NB4 (cell line): ENCODE measurements at regions not wholly inside any gene's neighbourhood (a gene's known extent, or its start where the extent isn't known, plus 50 kb on each side); places are given as distances from the start of the nearest gene placed in this dataset.

ENCODE experiments used
- DNase-seq: peaks from one replicate; pipeline ENCODE4 v3.0.0; 2010; ENCODE audit warnings: low read depth
- H3K4me3 ChIP-seq: one replicate; pipeline ENCODE4 v1.5.1; 2011; ENCODE audit warnings: mild to moderate bottlenecking, low read depth, low read length, moderate library complexity
- MYC ChIP-seq: IDR thresholded peaks from 2 replicates; pipeline ENCODE4 v1.6.1; 2011; ENCODE audit warnings: low read depth, low read length
- POLR2A ChIP-seq: IDR thresholded peaks from 2 replicates; pipeline ENCODE4 v1.6.1; 2011; ENCODE audit warnings: mild to moderate bottlenecking; ENCODE audit not compliant: insufficient read length; ENCODE audit errors: extremely low read depth
- TF ChIP-seq, protein P1 (sequence below): IDR thresholded peaks from 2 replicates; pipeline ENCODE4 v1.6.1; 2011; ENCODE audit warnings: low read depth, low read length
- TF ChIP-seq, protein P2 (sequence below): IDR thresholded peaks from one replicate; pipeline ENCODE4 v1.5.1; 2012; ENCODE audit warnings: low read depth, low read length

DNA sequence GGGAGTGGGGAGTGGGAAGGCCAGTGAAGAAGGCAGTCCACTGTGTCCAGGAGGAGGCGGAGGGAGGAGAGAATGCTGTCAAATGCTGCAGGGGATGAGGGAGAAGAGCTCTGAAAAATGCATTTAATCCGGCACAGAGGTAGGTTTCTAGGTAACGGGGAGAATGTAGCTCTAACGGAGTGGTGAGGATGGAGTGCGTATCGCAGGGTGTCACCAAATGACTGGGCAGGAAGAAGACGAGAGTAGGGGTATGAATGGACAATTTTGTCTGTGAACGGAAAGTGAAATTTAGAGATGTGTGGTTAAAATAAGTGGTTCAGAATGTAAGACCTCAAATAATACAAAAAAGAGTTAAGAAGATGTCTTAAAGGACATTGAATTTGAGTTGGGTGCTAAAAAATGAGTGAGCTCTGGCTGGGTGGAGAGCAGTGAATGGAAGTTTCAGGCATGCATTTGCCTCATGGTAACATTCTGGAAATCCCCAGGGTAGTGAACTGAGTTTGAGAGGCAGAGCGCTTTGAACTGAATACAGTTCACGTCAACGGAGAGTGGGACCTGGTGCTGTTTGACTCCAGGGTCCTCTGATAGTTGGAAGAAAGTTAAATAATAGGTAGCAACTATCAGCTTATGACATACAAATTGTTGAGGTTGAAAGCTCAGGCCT lies 81.3 kb upstream of the CADM1 start:
- no peak for TF ChIP-seq POLR2A
- TF ChIP-seq, protein P1, sequence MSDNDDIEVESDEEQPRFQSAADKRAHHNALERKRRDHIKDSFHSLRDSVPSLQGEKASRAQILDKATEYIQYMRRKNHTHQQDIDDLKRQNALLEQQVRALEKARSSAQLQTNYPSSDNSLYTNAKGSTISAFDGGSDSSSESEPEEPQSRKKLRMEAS: no peak
- no peak for TF ChIP-seq MYC
- TF ChIP-seq, protein P2, sequence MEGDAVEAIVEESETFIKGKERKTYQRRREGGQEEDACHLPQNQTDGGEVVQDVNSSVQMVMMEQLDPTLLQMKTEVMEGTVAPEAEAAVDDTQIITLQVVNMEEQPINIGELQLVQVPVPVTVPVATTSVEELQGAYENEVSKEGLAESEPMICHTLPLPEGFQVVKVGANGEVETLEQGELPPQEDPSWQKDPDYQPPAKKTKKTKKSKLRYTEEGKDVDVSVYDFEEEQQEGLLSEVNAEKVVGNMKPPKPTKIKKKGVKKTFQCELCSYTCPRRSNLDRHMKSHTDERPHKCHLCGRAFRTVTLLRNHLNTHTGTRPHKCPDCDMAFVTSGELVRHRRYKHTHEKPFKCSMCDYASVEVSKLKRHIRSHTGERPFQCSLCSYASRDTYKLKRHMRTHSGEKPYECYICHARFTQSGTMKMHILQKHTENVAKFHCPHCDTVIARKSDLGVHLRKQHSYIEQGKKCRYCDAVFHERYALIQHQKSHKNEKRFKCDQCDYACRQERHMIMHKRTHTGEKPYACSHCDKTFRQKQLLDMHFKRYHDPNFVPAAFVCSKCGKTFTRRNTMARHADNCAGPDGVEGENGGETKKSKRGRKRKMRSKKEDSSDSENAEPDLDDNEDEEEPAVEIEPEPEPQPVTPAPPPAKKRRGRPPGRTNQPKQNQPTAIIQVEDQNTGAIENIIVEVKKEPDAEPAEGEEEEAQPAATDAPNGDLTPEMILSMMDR: no peak
- DNase-seq: no peak
- no peak overlapping the region for H3K4me3 ChIP-seq

DNA sequence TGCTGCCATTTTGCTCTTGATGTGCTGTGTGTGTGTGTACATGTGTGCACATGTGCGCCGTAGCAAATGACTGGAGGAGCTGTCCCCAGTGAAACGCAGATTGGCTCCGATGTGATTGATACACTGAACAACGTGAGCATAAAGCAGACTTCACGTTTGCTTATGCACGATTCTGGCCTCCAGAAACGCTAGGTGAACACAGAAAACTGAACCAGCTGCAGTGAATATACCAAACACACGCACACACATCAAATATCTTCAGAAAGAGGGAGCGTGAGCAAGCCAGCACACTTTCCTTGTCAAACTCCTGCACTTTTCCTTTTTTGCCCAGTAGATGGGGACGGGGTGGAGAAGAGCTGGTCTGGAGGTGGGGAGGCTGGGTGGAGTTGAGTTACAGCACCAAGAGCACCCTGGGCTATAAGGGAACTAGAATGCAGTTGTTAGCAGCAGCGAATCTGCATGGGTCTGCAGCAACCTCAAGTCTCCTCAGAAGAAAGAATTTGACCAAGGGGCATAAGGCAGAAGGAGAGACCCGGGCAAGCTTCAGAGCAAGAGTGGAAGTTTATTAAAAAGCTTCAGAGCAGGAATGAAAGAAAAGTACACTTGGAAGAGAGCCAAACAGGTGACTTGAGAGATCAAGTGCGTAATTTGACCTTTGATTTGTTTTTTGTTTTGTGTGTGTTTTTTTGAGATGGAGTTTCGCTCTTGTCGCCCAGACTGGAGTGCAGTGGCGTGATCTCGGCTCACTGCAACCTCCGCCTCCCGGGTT lies 77.8 kb upstream of the CADM1 start:
- H3K4me3 ChIP-seq: no peak overlapping the region
- DNase-seq: no peak
- TF ChIP-seq, protein P1: no peak
- TF ChIP-seq POLR2A: no peak
- TF ChIP-seq, protein P2: no peak
- TF ChIP-seq MYC: no peak

DNA sequence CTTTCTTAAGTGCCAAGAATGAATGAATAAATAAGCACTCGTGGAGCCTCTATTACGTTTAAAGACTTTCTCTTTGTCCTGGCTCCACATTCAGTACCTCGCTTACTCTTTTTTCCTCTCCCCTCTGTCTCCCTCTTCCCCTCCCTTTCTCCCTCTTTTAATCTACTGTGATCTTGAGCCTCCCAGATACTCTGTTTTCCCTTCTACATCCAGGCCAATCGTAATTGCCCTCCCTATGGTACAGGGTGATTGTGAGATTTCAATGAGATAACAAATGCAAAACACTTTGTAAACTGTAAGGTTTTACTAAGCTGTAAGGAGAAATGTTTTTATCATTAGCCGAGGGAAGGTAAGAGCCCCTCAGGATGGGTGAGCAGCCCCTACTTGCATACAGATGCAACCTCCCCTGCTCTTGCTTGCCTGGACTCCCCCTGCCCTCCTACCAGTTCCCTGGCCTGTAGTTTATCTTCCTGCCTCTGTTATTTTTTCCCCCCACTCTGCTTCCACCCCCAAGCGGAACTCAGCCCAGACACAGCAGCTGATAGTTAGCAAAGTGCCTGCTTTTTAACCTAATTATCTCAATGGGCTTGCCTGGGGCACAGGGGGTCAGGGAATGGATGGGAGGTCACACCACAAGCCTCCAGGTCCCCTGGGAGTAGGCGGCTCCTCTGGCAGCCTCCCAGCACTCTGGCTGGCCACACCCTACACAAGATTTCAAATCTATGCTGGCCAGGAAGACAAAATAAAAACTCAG lies 76.9 kb upstream of the CADM1 start:
- no peak overlapping the region for H3K4me3 ChIP-seq
- peak; percentile 7 for DNase-seq
- TF ChIP-seq, protein P1: no peak
- TF ChIP-seq POLR2A: no peak
- TF ChIP-seq, protein P2: no peak
- no peak for TF ChIP-seq MYC

DNA sequence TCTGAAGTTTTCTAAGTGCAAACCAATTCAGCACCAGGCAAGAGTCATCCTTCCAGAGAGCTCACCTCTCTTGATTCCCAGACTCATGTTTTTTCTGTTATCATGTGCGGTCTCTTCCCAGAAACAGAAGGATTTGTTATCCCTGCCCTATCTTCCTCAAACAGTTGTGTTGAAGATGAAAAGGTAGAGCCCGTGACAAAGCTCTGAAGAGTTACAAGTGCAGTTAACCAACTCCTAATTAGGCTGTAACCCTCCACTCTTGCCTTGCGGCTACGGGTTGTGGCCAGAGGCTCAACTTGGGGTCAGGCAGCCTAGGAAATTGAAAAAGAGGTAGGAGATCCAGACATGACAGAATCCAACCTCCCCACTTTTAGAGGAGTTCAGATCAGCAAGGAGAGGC lies 76.2 kb upstream of the CADM1 start:
- no peak for DNase-seq
- no peak overlapping the region for H3K4me3 ChIP-seq
- TF ChIP-seq, protein P1: no peak
- TF ChIP-seq POLR2A (no peak), MYC (no peak)
- TF ChIP-seq, protein P2: no peak

DNA sequence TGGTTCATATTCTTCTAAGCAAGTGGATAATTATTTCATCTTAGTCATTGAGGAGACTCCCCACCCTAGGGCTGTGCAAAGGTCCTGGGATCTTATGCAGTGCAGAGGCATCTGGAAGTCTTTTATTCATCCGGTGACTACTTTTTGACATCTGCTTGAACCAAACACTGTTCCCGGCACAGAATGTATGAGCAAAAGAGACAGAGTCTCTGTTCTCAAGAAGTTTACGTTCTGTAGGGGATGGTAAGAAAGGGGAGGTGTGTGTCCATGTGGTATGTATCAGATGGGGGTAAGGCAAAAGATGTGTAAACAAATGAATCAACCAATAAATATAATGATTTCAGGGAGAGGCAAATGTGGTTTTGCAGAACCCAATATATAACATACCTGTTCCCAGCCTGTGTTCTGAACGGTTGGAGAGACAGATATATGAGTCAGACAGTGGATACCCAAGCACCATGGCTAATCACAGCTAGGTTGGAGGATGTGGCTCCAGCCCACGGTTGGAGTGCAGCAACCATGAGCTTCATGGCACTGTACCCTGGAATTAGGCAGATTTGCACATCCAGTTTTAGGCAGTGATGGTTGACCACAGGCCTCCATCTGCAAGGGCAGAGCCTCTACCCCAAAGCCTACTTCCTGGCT lies 75.1 kb upstream of the CADM1 start:
- DNase-seq: no peak
- TF ChIP-seq POLR2A (no peak), MYC (no peak)
- TF ChIP-seq, protein P1: no peak
- TF ChIP-seq, protein P2: no peak
- H3K4me3 ChIP-seq: no peak overlapping the region
